NB4 (cell line): ENCODE measurements at regions not wholly inside any gene's neighbourhood (a gene's known extent, or its start where the extent isn't known, plus 50 kb on each side); places are given as distances from the start of the nearest gene placed in this dataset.

ENCODE experiments used
- POLR2A ChIP-seq: IDR thresholded peaks from 2 replicates; pipeline ENCODE4 v1.6.1; 2011; ENCODE audit warnings: mild to moderate bottlenecking; ENCODE audit not compliant: insufficient read length; ENCODE audit errors: extremely low read depth
- TF ChIP-seq, protein P1 (sequence below): IDR thresholded peaks from one replicate; pipeline ENCODE4 v1.5.1; 2012; ENCODE audit warnings: low read depth, low read length
- TF ChIP-seq, protein P2 (sequence below): IDR thresholded peaks from 2 replicates; pipeline ENCODE4 v1.6.1; 2011; ENCODE audit warnings: low read depth, low read length

DNA sequence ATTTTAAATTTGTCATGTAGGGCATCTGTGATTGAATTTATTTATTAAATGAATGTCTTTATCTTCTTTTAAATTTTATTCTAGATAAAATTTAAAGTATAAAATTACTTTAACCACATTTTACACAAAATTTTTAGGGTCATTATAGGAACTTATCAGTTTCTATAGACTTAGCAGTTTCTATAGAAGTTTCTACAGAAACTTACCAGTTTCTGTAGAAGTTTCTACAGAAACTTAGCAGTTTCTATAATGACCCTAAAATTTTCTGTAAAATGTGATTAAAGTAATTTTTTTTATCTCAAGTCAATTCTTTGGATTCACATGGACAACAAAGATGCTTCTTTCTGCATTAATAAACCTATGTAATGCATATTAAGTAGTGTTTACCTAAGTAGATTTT is 565.9 kb upstream of the TECRL start:
- TF ChIP-seq, protein P1, sequence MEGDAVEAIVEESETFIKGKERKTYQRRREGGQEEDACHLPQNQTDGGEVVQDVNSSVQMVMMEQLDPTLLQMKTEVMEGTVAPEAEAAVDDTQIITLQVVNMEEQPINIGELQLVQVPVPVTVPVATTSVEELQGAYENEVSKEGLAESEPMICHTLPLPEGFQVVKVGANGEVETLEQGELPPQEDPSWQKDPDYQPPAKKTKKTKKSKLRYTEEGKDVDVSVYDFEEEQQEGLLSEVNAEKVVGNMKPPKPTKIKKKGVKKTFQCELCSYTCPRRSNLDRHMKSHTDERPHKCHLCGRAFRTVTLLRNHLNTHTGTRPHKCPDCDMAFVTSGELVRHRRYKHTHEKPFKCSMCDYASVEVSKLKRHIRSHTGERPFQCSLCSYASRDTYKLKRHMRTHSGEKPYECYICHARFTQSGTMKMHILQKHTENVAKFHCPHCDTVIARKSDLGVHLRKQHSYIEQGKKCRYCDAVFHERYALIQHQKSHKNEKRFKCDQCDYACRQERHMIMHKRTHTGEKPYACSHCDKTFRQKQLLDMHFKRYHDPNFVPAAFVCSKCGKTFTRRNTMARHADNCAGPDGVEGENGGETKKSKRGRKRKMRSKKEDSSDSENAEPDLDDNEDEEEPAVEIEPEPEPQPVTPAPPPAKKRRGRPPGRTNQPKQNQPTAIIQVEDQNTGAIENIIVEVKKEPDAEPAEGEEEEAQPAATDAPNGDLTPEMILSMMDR: no peak
- no peak for TF ChIP-seq POLR2A
- TF ChIP-seq, protein P2, sequence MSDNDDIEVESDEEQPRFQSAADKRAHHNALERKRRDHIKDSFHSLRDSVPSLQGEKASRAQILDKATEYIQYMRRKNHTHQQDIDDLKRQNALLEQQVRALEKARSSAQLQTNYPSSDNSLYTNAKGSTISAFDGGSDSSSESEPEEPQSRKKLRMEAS: no peak
